Esophagus squamous epithelium (tissue), 5 donors: ENCODE measurements at regions not wholly inside any gene's neighbourhood (a gene's known extent, or its start where the extent isn't known, plus 50 kb on each side); places are given as distances from the start of the nearest gene placed in this dataset.

Source experiments
- DNase-seq: peaks from one replicate; lab custom pipeline; 2025; lab: John Stamatoyannopoulos, UW
- H3K27ac ChIP-seq, 4 donors: fragments of 200-600 bp; sonication (generic); one replicate each; pipeline ENCODE4 v1.5.1; 2016 to 2019; ENCODE audit warnings: mild to moderate bottlenecking in 1 of 4
- H3K27me3 ChIP-seq, 4 donors: fragments of 200-600 bp; sonication (generic); 1 replicate in 3 of 4; 2 replicates in 1 of 4; pipeline versions ENCODE4 v1.5.1 to v1.6.0; 2017 to 2021; ENCODE audit warnings: antibody characterized with exemption in 1 of 4
- H3K36me3 ChIP-seq, 3 donors: fragments of 200-600 bp; sonication (generic); one replicate each; pipeline ENCODE4 v1.5.1; 2016 to 2019
- H3K4me1 ChIP-seq, 3 donors: fragments of 200-600 bp; sonication (generic); one replicate each; pipeline ENCODE4 v1.5.1; 2017 to 2019
- H3K4me3 ChIP-seq, 4 donors: fragments of 200-600 bp; sonication (generic); 1 replicate in 3 of 4; 2 replicates in 1 of 4; pipeline ENCODE4 v1.5.1; 2016 to 2019; ENCODE audit warnings: mild to moderate bottlenecking in 2 of 4, moderate library complexity in 1 of 4
- H3K9me3 ChIP-seq, 3 donors: fragments of 200-600 bp; sonication (generic); one replicate each; pipeline ENCODE4 v1.5.1; 2016 to 2019
- POLR2A ChIP-seq, 4 donors: fragments of 450-650 bp; IDR thresholded peaks; one replicate each; pipeline ENCODE4 v1.6.1; 2017; ENCODE audit warnings: antibody characterized with exemption in 4 of 4, mild to moderate bottlenecking in 4 of 4, moderate library complexity in 3 of 4
- WGBS, 2 donors: methylation state at CpG; one replicate each; pipeline ENCODE4 v1.1.5; 2018; 5-methylcytosine and 5-hydroxymethylcytosine counted together
- intact Hi-C: fragments of 100-400 bp; cut with DNase I; formaldehyde crosslinking; loops from one replicate; pipeline ENCODE4 v1.15.0; 2022
- TF ChIP-seq, protein P1 (sequence below), 6 experiments: fragments of 450-650 bp in 4 of 6; fragments of 200-600 bp in 2 of 6; sonication (generic) in 2 of 6; IDR thresholded peaks; one replicate each; pipeline ENCODE4 v1.5.1; 2016 to 2019; ENCODE audit warnings: antibody characterized with exemption in 6 of 6, mild to moderate bottlenecking in 4 of 6, moderate library complexity in 4 of 6
- donor health status: DM: yes; HTN: yes; CAD: no.

- no peaks in the 10 kb centered on the region for H3K27me3 ChIP-seq
- no peaks in the 10 kb centered on the region for H3K9me3 ChIP-seq
- WGBS, 2 donors, result 73 to 74% methylated on average over 4 to 5 of the region's 5 CpGs
- H3K4me1 ChIP-seq, result no peaks in the 10 kb centered on the region
- TF ChIP-seq POLR2A (IDR thresholded peaks at IDR 0.05), result no peak
- TF ChIP-seq, protein P1, sequence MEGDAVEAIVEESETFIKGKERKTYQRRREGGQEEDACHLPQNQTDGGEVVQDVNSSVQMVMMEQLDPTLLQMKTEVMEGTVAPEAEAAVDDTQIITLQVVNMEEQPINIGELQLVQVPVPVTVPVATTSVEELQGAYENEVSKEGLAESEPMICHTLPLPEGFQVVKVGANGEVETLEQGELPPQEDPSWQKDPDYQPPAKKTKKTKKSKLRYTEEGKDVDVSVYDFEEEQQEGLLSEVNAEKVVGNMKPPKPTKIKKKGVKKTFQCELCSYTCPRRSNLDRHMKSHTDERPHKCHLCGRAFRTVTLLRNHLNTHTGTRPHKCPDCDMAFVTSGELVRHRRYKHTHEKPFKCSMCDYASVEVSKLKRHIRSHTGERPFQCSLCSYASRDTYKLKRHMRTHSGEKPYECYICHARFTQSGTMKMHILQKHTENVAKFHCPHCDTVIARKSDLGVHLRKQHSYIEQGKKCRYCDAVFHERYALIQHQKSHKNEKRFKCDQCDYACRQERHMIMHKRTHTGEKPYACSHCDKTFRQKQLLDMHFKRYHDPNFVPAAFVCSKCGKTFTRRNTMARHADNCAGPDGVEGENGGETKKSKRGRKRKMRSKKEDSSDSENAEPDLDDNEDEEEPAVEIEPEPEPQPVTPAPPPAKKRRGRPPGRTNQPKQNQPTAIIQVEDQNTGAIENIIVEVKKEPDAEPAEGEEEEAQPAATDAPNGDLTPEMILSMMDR (IDR thresholded peaks at IDR 0.05), result no peak
- intact Hi-C loops, result no loop called here
- H3K4me3 ChIP-seq, result no peak overlapping the region
- H3K36me3 ChIP-seq, result no peaks in the 10 kb centered on the region
- no peak for DNase-seq
- no peak overlapping the region for H3K27ac ChIP-seq
Observed at GRCh38 chr14:21978999-21979314, 305.3 kb upstream of the OR4E1 start.

DNA sequence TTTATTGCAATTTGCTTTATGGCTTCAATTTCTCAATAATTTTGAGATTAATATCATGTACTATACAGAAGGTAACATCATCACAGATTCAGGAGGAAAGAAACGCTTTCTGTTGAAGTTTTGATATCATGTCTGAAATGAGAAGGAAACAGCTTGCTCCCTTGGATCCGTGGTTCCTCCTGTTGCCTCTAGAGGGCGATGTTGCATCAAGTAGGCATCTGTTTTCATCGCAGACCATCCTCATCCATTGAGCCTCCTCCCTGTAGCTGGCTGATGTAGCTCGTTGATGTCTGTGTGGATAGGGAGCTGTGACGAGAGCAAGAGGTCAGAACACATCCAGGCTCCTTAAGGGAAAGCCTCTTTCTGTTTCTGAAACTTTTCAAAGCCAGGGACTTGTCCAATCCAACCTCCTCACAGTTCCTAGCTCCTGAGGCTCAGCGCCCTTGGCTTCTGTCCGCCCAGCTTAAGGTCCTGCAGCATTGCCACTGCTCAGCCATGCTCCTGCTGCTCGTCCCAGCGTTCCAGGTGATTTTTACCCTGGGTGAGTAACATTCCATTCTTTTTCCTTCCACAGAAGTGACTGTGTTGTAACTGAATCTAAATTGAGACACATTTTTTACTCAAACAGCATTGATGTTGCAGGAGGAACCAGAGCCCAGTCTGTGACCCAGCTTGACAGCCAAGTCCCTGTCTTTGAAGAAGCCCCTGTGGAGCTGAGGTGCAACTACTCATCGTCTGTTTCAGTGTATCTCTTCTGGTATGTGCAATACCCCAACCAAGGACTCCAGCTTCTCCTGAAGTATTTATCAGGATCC is 304.8 kb upstream of the OR4E1 start:
- DNase-seq, result no peak
- 36 to 39% methylated on average over 10 to 11 of the region's 11 CpGs for WGBS, 2 donors
- H3K27me3 ChIP-seq, result no peaks in the 10 kb centered on the region
- H3K9me3 ChIP-seq, result no peaks in the 10 kb centered on the region
- no peak overlapping the region for H3K4me3 ChIP-seq
- intact Hi-C loops, result no loop called here
- no peaks in the 10 kb centered on the region for H3K36me3 ChIP-seq
- H3K27ac ChIP-seq, result no peak overlapping the region
- H3K4me1 ChIP-seq, result no peaks in the 10 kb centered on the region
- no peak for TF ChIP-seq POLR2A (IDR thresholded peaks at IDR 0.05)
- TF ChIP-seq, protein P1 (IDR thresholded peaks at IDR 0.05), result peak; percentile 27 to 49 (median 42)

DNA sequence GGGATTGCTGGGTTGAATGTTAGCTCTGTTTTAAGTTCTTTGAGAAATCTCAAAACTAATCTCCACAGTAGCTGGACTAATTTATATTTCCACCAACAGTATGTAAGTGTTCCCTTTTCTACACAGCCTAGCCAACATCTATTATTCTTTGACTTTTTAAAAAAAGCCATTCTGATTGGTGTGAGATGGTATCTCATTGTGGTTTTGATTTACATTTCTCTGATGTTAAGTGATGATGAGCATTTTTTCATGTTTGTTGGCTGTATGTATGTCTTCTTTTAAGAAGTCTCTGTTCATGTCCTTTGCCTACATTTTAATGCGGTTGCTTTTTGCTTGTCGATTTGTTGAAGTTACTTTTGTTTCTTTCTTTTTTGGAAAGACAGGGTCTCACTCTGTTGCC is 301.1 kb upstream of the OR4E1 start:
- no peak overlapping the region for H3K27ac ChIP-seq
- H3K4me1 ChIP-seq, result no peaks in the 10 kb centered on the region
- DNase-seq, result no peak
- H3K9me3 ChIP-seq, result no peaks in the 10 kb centered on the region
- 77% methylated on average over 2 of the region's 2 CpGs for WGBS, 2 donors
- intact Hi-C loops, result no loop called here
- no peak overlapping the region for H3K4me3 ChIP-seq
- H3K27me3 ChIP-seq, result no peaks in the 10 kb centered on the region
- H3K36me3 ChIP-seq, result no peaks in the 10 kb centered on the region
- no peak for TF ChIP-seq POLR2A (IDR thresholded peaks at IDR 0.05)
- TF ChIP-seq, protein P1 (IDR thresholded peaks at IDR 0.05), result no peak

DNA sequence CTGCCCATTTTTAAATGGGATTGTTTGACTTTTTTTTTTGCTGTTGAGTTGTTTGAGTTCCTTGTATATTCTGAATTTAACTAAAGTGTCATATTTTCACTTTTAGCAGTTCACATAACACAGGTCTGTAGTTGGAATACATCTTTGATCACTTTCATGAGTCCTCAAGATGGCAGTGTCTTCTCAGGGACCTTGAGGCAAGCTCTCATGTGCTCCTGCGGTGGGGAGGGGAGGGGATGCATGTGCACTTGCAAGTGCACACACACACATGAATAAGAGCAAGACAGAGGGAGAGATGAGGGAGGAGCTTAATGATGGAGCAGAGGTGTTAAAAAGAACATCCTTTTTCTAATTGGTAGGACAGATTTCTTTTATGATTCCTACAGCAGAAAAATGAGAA is 291.4 kb upstream of the OR4E1 start:
- Histone ChIP-seq H3K27me3 (no peaks in the 10 kb centered on the region), H3K9me3 (no peaks in the 10 kb centered on the region), H3K4me3 (no peak overlapping the region), H3K4me1 (no peaks in the 10 kb centered on the region), H3K27ac (no peak overlapping the region), H3K36me3 (no peaks in the 10 kb centered on the region)
- WGBS, 2 donors, result 60 to 78% methylated on average over 1 of the region's 1 CpG
- intact Hi-C loops, result no loop called here
- DNase-seq, result no peak
- TF ChIP-seq POLR2A (IDR thresholded peaks at IDR 0.05), result no peak
- TF ChIP-seq, protein P1 (IDR thresholded peaks at IDR 0.05), result no peak

DNA sequence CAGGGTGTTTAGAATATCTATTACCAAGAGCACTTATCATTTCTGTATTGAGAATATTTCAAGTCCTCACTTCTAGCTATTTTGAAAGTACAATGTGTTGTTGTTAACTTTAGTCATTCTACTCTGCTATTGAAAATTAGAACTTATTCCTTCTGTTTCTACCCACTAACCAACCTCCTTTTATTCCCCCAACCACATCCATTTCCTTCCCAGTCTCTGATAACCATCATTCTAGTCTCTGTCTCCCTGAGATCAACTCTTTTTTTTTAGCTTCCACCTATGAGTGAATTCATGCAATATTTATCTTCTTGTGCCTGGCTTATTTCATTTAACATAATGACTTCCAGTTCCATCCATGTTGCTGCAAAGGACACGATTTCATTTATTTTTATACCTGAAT is 290.6 kb upstream of the OR4E1 start:
- Histone ChIP-seq H3K9me3 (no peaks in the 10 kb centered on the region), H3K4me1 (no peaks in the 10 kb centered on the region), H3K27ac (no peak overlapping the region), H3K36me3 (no peaks in the 10 kb centered on the region), H3K27me3 (no peaks in the 10 kb centered on the region), H3K4me3 (no peak overlapping the region)
- WGBS, 2 donors, result 56 to 60% methylated on average over 1 of the region's 1 CpG
- DNase-seq, result no peak
- intact Hi-C loops, result no loop called here
- TF ChIP-seq, protein P1 (IDR thresholded peaks at IDR 0.05), result no peak
